RWPE2 (cell line): ENCODE measurements at regions not wholly inside any gene's neighbourhood (a gene's known extent, or its start where the extent isn't known, plus 50 kb on each side); places are given as distances from the start of the nearest gene placed in this dataset.
A peak's percentile ranks its signal among the peaks of the same experiment; 100 is the strongest.

Source experiments
- ATAC-seq: fragments of 200-7000 bp; cut with Tn5 transposase; 3 replicates; pipeline ENCODE4 v1.9.1; 2021; ENCODE audit warnings: low read depth
- DNase-seq: peaks from one replicate; pipeline ENCODE4 v3.0.0-alpha.2; 2020; ENCODE audit warnings: low spot score
- H3K27ac ChIP-seq: fragments of 450-650 bp; 2 replicates; pipeline ENCODE4 v1.5.1; 2017; ENCODE audit warnings: mild to moderate bottlenecking; ENCODE audit not compliant: poor library complexity, severe bottlenecking
- H3K27me3 ChIP-seq: fragments of 250-450 bp; sonication (Bioruptor Pico); 2 replicates; pipeline ENCODE4 v1.5.1; 2021; ENCODE audit warnings: mild to moderate bottlenecking, moderate library complexity; ENCODE audit not compliant: insufficient read depth, poor library complexity, severe bottlenecking
- H3K36me3 ChIP-seq: fragments of 250-450 bp; sonication (Bioruptor Pico); 2 replicates; pipeline ENCODE4 v1.5.1; 2020; ENCODE audit warnings: low read depth, mild to moderate bottlenecking, moderate library complexity
- H3K4me1 ChIP-seq: fragments of 250-450 bp; sonication (Bioruptor Pico); 2 replicates; pipeline ENCODE4 v1.5.1; 2021; ENCODE audit warnings: mild to moderate bottlenecking, moderate library complexity; ENCODE audit not compliant: insufficient read depth, poor library complexity, severe bottlenecking
- H3K4me3 ChIP-seq: fragments of 250-450 bp; sonication (Bioruptor Pico); 2 replicates; pipeline ENCODE4 v1.5.1; 2021; ENCODE audit warnings: mild to moderate bottlenecking, moderate library complexity; ENCODE audit not compliant: severe bottlenecking
- H3K9me3 ChIP-seq: fragments of 250-450 bp; sonication (Bioruptor Pico); 2 replicates; pipeline ENCODE4 v1.5.1; 2021; ENCODE audit warnings: mild to moderate bottlenecking, moderate library complexity; ENCODE audit not compliant: severe bottlenecking
- CTCF ChIP-seq: fragments of 450-650 bp; IDR thresholded peaks from one replicate; pipeline ENCODE4 v1.5.1; 2017; ENCODE audit warnings: mild to moderate bottlenecking, moderate library complexity; ENCODE audit not compliant: poor library complexity, severe bottlenecking

DNA sequence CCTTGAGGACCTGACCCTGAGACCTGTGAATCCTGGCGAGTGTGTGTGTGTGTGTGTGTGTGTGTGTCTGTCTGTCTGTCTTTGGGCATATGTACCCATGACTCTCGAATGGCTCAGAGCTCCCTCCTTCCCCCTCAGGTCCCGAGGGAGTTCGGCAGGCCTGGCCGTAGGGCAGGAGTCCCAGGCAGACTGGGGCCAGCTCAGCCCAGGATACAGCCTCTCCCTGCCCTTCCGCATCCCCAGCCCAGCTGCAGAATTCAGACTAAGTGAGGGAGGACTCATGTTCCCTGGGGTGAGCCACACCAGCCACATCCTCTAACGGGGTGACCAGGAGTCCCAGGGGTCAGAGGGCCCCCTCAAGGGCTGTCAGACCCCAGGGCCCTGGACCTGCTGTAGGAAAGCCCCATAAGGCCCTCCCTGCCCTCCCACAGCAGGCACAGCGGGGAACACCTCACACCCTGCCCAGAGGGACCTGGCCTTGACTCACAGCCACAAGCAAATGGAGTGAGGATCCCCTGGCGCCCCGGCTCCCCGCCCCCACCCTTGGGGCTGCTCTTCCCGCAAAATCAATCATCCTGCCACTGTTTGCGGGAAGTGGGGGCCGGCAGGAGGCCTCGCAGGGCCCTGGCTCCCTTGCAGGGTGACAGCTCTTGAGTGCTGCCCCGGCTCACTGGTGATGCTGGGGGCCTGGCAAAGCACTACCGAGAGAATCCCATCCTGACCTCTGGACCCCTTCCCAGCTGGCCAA, 101.7 kb upstream of the CASZ1 start:
- Histone ChIP-seq H3K36me3 (no peaks in the 10 kb centered on the region), H3K4me3 (no peak overlapping the region), H3K27ac (peak overlapping the region; percentile 95), H3K9me3 (no peaks in the 10 kb centered on the region), H3K4me1 (peaks cover 33% of the 10 kb centered on the region), H3K27me3 (no peaks in the 10 kb centered on the region)
- DNase-seq = no peak
- no peak for ATAC-seq
- no peak for TF ChIP-seq CTCF

DNA sequence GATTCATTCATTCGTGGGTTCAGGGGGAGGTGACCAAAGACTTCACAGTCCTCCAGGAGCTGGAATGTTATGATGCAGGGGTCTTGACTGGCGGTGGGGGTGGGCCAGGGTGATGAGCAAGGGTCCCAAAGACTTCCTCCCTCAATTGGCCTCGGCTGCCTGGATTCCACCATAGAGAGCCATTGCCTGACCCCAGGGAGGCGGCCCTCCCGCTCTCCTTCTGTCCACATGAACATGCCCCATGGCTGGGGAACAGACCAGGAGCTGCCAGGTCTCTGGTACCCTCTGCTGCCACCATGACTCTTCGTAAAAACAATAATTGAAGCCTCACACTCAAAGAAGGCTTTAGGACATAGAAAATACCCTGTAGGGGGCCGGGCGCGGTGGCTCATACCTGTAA, 102.5 kb upstream of the CASZ1 start:
- peaks cover 33% of the 10 kb centered on the region for H3K4me1 ChIP-seq
- DNase-seq = no peak
- no peaks in the 10 kb centered on the region for H3K36me3 ChIP-seq
- H3K27me3 ChIP-seq = no peaks in the 10 kb centered on the region
- TF ChIP-seq CTCF = no peak
- no peak overlapping the region for H3K4me3 ChIP-seq
- no peaks in the 10 kb centered on the region for H3K9me3 ChIP-seq
- peak overlapping the region; percentile 95 for H3K27ac ChIP-seq
- no peak for ATAC-seq

GRCh38 chr1:10899490-10900250, 103.2 kb upstream of the CASZ1 start:
- H3K36me3 ChIP-seq = no peaks in the 10 kb centered on the region
- peaks cover 33% of the 10 kb centered on the region for H3K4me1 ChIP-seq
- no peaks in the 10 kb centered on the region for H3K27me3 ChIP-seq
- DNase-seq (no peak), ATAC-seq (peak; percentile 44)
- peak overlapping the region; percentile 9 for H3K4me3 ChIP-seq
- peak overlapping the region; percentile 95 for H3K27ac ChIP-seq
- TF ChIP-seq CTCF = no peak
- H3K9me3 ChIP-seq = no peaks in the 10 kb centered on the region

GRCh38 chr1:10900251-10900651, 103.8 kb upstream of the CASZ1 start:
- peaks cover 33% of the 10 kb centered on the region for H3K4me1 ChIP-seq
- H3K27ac ChIP-seq = peak overlapping the region; percentile 95
- no peaks in the 10 kb centered on the region for H3K9me3 ChIP-seq
- H3K4me3 ChIP-seq = peak overlapping the region; percentile 16
- ATAC-seq = peak; percentile 64
- H3K27me3 ChIP-seq = no peaks in the 10 kb centered on the region
- H3K36me3 ChIP-seq = no peaks in the 10 kb centered on the region
- TF ChIP-seq CTCF = no peak
- peak; percentile 85 for DNase-seq

DNA sequence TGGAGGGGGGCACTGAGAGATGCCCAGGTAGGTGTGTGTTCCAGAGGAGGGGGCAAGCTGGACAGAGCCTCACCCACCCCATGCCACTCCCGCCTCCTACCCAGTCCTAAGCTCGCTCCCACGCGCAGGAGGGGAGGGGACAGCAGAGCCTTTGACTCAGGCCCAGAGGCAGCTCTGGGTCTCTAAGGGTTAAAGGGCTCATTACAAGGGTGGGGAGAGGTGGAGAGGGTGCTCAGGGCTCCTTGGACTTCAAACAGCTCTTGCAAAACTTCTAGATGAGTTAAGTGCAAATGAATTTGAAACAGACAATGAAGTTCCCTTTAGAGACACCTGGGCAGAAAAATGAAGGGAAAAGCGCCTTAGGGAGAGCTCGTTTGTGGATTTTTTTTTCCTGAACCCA, 104.2 kb upstream of the CASZ1 start:
- Histone ChIP-seq H3K4me3 (peak overlapping the region; percentile 16), H3K9me3 (no peaks in the 10 kb centered on the region), H3K4me1 (peaks cover 33% of the 10 kb centered on the region), H3K27ac (peak overlapping the region; percentile 95), H3K27me3 (no peaks in the 10 kb centered on the region), H3K36me3 (no peaks in the 10 kb centered on the region)
- peak; percentile 73 for ATAC-seq
- no peak for TF ChIP-seq CTCF
- DNase-seq = peak; percentile 92
